ENCODE measurements at regions not wholly inside any gene's neighbourhood (a gene's known extent, or its start where the extent isn't known, plus 50 kb on each side); places are given as distances from the start of the nearest gene placed in this dataset.

DNA sequence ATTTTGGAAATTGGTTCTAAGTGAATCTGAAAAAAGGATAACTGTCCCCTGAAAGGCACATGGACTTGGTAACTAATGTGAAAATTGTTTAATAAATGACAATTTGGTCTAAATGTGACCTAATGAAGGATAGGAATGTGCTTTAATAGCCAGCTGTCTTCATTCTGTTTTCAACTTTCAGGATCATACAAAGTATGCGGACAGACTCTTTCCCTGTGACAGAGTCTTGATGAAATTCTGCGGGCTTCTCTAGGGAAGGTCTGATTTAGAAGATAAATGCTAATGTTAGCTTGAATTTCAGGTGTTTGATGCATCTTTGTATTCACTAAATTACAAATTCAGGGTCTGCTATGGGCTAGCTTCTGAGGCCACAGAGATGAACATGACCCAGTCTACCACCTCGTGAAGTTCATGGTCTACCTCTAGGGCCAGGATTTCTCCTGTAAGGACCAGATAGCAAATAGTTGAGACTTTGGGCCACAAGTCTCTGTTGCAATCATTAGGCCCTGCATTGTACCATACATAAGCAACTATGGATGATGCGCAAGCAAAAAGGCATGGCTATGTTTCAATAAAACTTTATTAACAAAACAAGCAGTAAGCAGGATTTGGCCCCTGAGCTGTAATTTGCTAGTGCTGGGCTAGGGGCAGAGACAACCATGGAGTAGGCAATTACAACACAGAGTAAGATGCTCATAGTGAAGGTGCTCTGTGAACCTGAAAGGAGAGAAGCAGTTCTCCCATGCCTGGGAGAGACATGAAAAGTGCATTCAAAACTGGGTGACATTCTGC, 368.6 kb downstream of the INHBA start:
- no peak for DNase-seq

DNA sequence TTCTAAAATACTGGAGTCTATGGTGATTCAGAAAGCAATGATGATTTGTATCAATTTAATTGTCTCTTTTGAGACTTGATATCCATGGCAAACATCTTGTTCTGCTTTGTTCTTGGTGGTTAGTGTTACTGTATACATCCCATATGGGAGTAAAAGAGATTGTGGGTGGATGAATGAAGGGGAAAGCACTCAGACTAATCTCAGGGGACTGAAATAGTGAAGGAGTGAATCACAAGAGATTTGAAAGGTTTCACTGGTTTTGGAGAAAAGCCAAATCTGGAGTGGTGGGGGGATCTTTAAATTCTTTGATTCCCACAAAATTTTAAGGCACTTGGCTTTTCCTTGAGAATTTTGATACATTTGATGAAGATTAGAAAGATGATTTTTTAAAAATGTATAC, 369.4 kb downstream of the INHBA start:
- DNase-seq: no peak

DNA sequence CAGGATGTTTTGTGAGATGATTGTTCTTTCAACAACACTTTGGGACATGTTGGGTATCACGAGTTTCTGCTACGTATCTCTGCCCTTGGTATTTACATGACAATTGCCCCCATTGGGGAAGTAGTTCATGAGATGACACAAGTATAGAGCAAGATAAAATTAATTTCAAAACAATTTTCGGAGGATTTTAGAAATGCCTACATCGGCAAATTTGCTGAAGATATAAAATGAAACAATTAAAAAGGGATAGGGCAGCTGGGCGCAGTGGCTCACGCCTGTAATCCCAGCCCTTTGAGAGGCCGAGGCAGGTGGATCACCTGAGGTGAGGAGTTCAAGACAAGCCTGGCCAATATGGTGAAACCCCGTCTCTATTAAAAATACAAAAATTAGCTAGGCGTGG, 371.7 kb downstream of the INHBA start:
- DNase-seq: no peak

GRCh38 chr7:41328544-41328943, 374.3 kb downstream of the INHBA start:
- no peak for DNase-seq

DNA sequence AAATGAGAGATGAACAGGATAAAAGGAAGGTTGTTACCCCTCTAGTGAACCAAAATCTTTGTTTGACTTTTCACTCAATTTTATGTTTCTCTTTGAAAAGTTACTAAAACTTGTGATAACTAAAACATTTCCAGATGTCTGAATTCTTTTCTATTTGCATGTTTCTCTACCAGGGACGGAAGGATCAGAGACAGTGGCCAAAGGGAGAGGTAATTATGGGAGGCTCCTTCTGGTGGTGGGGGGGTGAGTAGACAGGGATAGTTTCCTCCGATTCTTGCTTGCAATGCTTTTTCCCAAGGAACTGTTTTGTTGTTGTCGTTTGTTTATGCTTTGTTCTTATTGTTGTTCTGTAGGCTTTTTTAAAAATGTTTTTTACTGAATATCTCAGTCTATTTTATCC, 374.8 kb downstream of the INHBA start:
- DNase-seq: no peak

GRCh38 chr7:41326616-41327015, 376.3 kb downstream of the INHBA start:
- no peak for DNase-seq

DNA sequence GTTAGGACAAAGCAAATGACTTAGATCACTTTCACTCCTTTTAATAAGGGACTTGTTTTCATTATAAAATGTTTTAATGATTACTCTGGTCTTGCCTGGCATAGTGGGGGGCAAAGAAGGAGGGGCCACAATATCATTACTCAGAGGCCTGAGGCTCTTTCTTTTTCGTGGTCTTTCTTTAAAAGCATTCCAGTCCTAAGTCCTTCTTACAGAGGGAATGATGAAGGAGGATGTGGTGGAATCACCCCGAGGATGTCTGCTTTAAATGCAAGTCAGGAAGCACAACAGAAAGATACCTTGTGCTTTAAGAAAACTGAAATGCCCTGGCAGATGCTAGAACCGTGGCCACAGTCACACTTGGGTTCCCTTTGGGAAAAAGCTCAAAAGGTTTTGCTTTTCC, 379.1 kb downstream of the INHBA start:
- DNase-seq: no peak

DNA sequence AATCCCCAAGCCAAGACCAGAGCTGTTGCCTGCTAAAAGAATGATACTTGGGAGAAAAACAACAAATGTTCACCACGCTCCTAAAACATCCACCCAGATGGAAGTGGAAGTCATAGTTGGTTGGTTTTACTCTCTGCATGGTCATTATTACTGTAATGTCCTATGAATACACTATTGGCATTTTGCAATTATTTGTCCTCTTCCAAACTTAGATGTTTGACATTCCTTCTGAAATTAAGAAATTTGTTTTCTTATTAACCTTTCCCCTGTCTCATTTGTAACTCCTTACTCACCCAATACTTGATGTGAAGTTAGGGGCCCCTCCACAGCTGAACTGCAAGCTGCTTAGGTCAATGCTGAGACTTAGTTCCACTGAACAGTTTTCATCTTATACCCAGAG, 383.3 kb downstream of the INHBA start:
- DNase-seq: no peak

DNA sequence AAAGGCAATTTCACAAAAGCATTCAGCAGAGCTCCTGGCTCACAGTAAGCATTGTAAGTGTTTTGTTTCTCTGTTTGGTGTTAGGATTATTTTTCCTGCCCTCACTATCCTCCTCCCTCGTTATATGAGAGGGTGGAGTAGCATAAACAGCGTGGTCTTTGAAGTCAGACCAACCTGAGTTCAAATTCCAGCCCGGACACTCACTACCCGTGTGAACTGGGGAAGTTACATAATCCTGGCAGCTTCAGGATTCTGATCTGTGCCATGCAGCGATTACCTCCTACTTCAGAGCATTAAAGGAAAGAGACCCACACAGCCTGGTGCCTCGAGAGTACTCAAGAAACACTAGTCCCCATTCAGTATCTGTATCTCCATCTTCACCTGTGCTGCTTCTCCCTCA, 386.5 kb downstream of the INHBA start:
- DNase-seq: no peak

- DNase-seq: no peak
Measured at GRCh38 chr7:41315764-41316163, 387.1 kb downstream of the INHBA start.

DNA sequence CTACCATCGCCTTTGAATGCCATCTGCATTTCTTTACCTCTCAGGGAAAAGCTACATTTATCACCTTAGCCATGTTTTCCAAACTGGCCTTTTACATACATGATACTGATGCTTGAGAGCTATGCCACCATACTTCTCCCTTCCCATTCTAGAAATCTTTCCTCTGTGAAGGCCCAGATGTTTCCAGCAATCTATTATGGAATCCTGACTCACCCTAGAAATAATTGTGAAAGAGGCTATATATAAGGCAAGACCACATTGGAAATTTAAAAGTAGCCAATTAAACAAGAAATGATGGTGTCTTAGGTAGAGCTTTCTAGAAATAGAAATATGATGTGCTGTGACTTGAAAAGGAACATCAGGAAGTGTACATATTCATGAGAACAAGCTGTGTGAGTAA, 389.7 kb downstream of the INHBA start:
- DNase-seq: no peak

- no peak for DNase-seq
Measured at GRCh38 chr7:41312235-41312634, 390.7 kb downstream of the INHBA start.

DNA sequence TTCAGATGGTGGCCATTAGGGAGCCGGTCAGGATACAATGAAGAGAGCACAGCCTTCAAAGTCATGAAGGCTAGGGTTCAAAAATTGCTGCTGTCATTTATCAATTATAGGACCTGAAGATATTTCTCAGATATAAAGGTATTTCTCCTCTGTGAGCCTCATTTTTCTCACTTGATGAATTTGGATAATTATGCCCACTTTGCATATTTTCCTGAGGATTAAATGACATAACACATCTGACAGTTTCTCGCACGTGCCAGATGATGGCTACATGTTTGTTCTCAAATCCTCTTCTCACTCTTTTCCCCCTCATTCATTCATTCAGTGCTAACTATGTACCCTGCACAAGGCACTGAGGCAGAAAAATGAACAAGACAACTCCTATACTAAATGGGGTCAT, 391.6 kb downstream of the INHBA start:
- DNase-seq: no peak

DNA sequence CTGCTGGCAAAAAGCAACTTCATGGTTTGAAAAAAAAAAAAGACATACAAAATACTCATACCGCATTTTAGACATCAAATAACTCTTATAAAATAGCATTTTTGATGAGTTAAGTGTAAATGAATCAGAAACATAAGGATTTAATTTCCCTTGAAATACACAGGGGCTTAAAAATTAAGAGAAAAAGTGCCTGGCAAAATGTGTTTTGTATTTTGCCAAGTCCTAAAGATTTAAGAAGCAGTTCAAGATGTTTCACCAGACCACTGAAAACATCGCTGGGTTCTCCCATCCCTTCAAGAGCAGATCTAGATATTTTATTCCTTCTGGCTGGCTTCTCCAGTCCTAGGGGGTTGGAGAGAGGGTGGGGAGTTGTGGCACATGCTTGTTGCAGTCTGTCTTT, 396.4 kb downstream of the INHBA start:
- DNase-seq: no peak

- DNase-seq: no peak
Measured at GRCh38 chr7:41305001-41305400, 397.9 kb downstream of the INHBA start.

- DNase-seq: no peak
Measured at GRCh38 chr7:41303709-41304108, 399.2 kb downstream of the INHBA start.

DNA sequence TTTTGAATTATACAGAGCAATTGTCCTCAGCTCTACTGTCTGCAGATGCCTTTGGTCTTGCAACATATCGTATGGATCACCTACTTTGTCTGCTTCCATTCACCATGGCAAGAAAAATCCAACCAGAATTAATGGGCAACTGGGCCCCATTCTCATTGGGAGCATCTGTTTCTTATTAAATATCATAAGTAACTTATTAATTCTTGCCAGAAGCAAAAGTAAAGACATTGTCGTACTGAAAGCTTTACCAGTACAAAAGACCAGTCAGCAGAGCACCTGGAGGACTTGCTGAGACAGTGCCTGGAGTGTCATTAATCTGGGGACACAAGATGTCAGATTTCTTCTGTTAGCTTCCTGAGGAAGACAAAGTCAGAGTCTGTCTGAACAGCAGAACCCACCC, 404.5 kb downstream of the INHBA start:
- DNase-seq: no peak

GRCh38 chr7:41297166-41297565, 405.7 kb downstream of the INHBA start:
- no peak for DNase-seq

DNA sequence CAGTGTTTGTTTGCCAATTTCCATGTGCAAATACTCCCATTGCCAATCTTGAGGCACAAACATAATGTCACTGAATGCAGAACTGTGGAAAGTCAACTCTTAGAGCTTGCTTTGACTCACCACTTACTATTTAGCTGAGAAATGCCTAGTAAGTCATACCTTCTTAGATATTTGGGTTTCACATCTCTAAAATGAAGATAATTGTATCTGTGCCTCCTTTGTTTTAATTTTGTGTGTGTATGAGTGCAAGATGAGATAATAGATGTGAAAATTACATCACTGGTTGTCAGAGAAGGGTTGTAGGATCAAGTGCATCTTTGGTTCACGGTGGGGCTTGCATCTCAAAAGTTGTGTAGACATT, 407.5 kb downstream of the INHBA start:
- DNase-seq: no peak

DNA sequence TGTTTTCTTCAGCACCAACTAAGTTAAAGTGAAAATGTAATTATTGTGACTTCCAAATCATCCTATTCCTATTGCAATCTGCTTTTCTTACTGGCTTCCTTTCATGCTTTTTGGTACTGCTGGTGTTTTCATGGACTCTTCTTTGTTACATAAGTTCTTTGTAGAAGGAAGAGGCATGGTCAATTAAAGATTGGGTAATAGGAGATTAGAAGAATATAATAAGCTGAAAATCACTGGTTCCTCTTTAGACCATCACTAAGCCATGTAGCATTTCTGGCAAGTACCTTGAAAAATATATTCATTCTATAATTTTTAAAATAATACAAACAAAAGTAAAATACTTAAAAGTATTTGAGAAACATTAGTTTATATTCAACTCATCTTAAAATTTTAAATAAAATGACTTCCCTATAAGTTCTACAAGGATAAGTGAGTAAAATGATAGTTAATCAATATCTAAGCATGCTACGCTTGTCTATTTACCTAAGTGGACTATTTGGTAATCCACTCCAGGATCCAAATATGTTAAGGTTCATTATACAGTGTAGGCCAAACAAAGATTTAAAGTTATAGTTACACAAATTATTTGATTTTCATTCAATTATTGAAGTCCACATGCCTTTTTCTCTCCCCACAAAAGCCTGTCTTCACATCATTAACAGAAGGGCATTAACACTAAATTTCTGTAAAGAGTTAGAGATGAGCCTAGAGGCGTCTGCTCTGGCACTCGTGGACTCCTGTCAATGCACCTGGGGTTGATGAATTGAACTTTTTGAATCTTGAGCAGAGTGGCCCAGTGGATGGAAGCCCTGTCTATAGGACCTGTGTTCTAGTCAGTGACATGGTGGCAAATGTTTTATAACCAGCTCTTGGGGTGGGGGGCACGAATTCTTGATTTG, 408.1 kb downstream of the INHBA start:
- no peak for DNase-seq

DNA sequence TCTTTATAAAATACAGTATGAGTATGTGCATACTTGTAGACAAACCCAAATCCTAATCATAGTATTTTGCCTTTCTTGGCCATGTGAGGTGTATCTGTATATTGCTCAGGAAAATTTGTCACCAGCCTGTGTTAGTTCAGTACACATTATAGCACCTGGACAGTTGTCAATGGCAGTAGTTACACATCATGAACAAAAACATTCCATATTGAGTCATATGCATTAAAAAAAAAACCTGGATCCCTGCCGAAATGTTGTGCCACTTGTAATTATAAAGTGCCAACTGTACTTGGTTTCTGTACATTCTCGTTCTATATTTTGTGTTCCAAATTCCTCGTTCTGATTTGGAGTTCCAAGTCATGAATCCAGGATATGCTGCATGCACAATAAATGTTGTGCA, 410.4 kb downstream of the INHBA start:
- DNase-seq: no peak

GRCh38 chr7:41287559-41288335, 415.1 kb downstream of the INHBA start:
- no peak for DNase-seq

GRCh38 chr7:41280491-41280890, 422.4 kb downstream of the INHBA start:
- no peak for DNase-seq

- no peak for DNase-seq
Measured at GRCh38 chr7:41277561-41277960, 425.3 kb downstream of the INHBA start.

Data from CD4-positive, alpha-beta T cell treated with Interleukin-15 for 1 hour (primary cell).